ENCODE measurements at regions not wholly inside any gene's neighbourhood (a gene's known extent, or its start where the extent isn't known, plus 50 kb on each side); places are given as distances from the start of the nearest gene placed in this dataset.

DNA sequence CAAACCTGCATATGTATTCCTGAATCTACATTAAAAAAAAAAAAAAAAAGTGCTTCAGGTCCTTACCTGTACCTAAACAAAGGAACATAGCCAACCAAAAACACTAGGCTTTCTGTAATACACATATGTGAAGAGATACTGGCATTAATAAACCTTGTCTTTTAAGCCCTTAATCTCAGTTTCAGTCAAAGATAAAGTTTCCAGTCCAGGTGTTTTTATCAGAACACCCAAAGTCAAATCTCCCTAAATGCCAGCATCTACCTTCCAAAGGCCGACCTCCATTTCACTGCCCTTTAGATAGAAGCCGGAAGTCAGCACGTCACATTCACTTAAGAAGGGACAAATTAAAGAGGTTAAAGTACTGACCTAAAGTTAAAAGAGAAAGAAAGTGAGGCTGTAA, 79.8 kb upstream of the NEBL start:
- TF ChIP-seq POLR2A (IDR thresholded peaks at IDR 0.05), result no peak
- TF ChIP-seq, protein P1, sequence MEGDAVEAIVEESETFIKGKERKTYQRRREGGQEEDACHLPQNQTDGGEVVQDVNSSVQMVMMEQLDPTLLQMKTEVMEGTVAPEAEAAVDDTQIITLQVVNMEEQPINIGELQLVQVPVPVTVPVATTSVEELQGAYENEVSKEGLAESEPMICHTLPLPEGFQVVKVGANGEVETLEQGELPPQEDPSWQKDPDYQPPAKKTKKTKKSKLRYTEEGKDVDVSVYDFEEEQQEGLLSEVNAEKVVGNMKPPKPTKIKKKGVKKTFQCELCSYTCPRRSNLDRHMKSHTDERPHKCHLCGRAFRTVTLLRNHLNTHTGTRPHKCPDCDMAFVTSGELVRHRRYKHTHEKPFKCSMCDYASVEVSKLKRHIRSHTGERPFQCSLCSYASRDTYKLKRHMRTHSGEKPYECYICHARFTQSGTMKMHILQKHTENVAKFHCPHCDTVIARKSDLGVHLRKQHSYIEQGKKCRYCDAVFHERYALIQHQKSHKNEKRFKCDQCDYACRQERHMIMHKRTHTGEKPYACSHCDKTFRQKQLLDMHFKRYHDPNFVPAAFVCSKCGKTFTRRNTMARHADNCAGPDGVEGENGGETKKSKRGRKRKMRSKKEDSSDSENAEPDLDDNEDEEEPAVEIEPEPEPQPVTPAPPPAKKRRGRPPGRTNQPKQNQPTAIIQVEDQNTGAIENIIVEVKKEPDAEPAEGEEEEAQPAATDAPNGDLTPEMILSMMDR (IDR thresholded peaks at IDR 0.05), result no peak
